ENCODE measurements at regions not wholly inside any gene's neighbourhood (a gene's known extent, or its start where the extent isn't known, plus 50 kb on each side); places are given as distances from the start of the nearest gene placed in this dataset.

DNA sequence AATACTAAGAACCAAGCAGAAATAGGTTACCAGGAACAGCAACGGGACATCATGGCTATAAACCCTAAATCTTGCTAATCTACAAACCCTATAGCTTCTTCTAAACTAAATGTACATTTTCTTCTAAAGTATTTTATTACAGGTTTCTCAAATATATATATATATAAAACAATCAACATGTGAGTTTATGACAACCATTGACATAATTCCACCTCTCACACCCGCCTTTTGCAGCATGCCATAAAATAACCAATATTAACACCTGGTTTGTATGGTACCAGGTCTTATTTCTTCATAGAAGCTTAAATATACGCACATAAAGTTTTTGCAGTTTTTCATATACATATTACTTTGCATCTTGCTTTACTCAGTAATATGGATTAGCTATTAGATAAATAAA is 955.3 kb upstream of the LCORL start:
- Histone ChIP-seq H3K9ac (ENCODE audit: low read depth, low read length, poor library complexity, severe bottlenecking) (no peak overlapping the region), H3K9me3 (ENCODE audit: insufficient read depth, low read depth, low read length) (no peaks in the 10 kb centered on the region), H2AFZ (ENCODE audit: low read length) (no peak overlapping the region), H3K36me3 (ENCODE audit: insufficient read depth, low read length) (no peaks in the 10 kb centered on the region), H3K27me3 (ENCODE audit: insufficient read depth, low read length, poor library complexity, severe bottlenecking) (no peaks in the 10 kb centered on the region), H3K79me2 (ENCODE audit: insufficient read depth, low read length) (no peaks in the 10 kb centered on the region), H3F3A (ENCODE audit: low read depth) (no peaks in the 10 kb centered on the region), H3K4me1 (ENCODE audit: insufficient read depth, low read length, poor library complexity, severe bottlenecking) (no peaks in the 10 kb centered on the region), H3K9me2 (replicated peaks; ENCODE audit: low read depth, low read length) (no peaks in the 10 kb centered on the region), H3K4me3 (ENCODE audit: low read length, poor library complexity, severe bottlenecking) (no peak overlapping the region), H3K4me2 (ENCODE audit: low read depth, low read length, poor library complexity, severe bottlenecking) (no peak overlapping the region), H4K20me1 (ENCODE audit: insufficient read depth, low read length, poor library complexity, severe bottlenecking) (no peaks in the 10 kb centered on the region)
- TF ChIP-seq, protein P1, sequence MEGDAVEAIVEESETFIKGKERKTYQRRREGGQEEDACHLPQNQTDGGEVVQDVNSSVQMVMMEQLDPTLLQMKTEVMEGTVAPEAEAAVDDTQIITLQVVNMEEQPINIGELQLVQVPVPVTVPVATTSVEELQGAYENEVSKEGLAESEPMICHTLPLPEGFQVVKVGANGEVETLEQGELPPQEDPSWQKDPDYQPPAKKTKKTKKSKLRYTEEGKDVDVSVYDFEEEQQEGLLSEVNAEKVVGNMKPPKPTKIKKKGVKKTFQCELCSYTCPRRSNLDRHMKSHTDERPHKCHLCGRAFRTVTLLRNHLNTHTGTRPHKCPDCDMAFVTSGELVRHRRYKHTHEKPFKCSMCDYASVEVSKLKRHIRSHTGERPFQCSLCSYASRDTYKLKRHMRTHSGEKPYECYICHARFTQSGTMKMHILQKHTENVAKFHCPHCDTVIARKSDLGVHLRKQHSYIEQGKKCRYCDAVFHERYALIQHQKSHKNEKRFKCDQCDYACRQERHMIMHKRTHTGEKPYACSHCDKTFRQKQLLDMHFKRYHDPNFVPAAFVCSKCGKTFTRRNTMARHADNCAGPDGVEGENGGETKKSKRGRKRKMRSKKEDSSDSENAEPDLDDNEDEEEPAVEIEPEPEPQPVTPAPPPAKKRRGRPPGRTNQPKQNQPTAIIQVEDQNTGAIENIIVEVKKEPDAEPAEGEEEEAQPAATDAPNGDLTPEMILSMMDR (conservative IDR thresholded peaks at IDR 0.05; ENCODE audit: low read length), result no peak
- no peak for TF ChIP-seq EZH2phosphoT487 (IDR thresholded peaks at IDR 0.05; ENCODE audit: borderline replicate concordance)

GRCh38 chr4:18975916-18976808 is 954.6 kb upstream of the LCORL start:
- Histone ChIP-seq H2AFZ (ENCODE audit: low read length) (no peak overlapping the region), H3K9ac (ENCODE audit: low read depth, low read length, poor library complexity, severe bottlenecking) (no peak overlapping the region), H3K9me3 (ENCODE audit: insufficient read depth, low read depth, low read length) (no peaks in the 10 kb centered on the region), H3K9me2 (replicated peaks; ENCODE audit: low read depth, low read length) (no peaks in the 10 kb centered on the region), H3F3A (ENCODE audit: low read depth) (no peaks in the 10 kb centered on the region), H3K4me2 (ENCODE audit: low read depth, low read length, poor library complexity, severe bottlenecking) (no peak overlapping the region), H3K4me1 (ENCODE audit: insufficient read depth, low read length, poor library complexity, severe bottlenecking) (no peaks in the 10 kb centered on the region), H3K27me3 (ENCODE audit: insufficient read depth, low read length, poor library complexity, severe bottlenecking) (no peaks in the 10 kb centered on the region), H3K36me3 (ENCODE audit: insufficient read depth, low read length) (no peaks in the 10 kb centered on the region), H3K4me3 (ENCODE audit: low read length, poor library complexity, severe bottlenecking) (no peak overlapping the region), H3K79me2 (ENCODE audit: insufficient read depth, low read length) (no peaks in the 10 kb centered on the region), H4K20me1 (ENCODE audit: insufficient read depth, low read length, poor library complexity, severe bottlenecking) (no peaks in the 10 kb centered on the region)
- TF ChIP-seq, protein P1 (conservative IDR thresholded peaks at IDR 0.05; ENCODE audit: low read length), result no peak
- TF ChIP-seq EZH2phosphoT487 (IDR thresholded peaks at IDR 0.05; ENCODE audit: borderline replicate concordance), result no peak

DNA sequence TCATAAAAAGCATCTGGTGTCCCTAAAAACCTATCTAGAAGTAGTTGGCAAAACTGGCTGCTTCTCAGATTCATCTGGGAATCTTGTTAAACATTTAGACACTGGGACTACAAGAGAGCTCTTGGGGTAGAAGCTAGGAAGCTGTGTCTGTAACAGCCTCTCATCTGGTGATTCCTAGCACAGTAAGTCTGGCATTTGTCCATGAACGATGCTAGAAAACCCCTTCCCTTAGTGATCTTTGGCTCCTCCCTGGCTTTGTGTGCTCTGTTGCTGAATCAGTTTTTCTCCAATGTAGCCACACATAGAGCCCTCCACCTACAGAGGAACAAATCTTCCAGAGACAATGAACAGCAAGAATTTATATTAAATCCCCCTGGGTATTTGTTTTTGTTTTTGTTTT is 951.7 kb upstream of the LCORL start:
- no peak overlapping the region for H3K4me2 ChIP-seq (ENCODE audit: low read depth, low read length, poor library complexity, severe bottlenecking)
- H3F3A ChIP-seq (ENCODE audit: low read depth), result no peaks in the 10 kb centered on the region
- no peaks in the 10 kb centered on the region for H3K9me3 ChIP-seq (ENCODE audit: insufficient read depth, low read depth, low read length)
- H4K20me1 ChIP-seq (ENCODE audit: insufficient read depth, low read length, poor library complexity, severe bottlenecking), result no peaks in the 10 kb centered on the region
- no peak overlapping the region for H3K4me3 ChIP-seq (ENCODE audit: low read length, poor library complexity, severe bottlenecking)
- no peaks in the 10 kb centered on the region for H3K9me2 ChIP-seq (replicated peaks; ENCODE audit: low read depth, low read length)
- TF ChIP-seq EZH2phosphoT487 (IDR thresholded peaks at IDR 0.05; ENCODE audit: borderline replicate concordance), result no peak
- TF ChIP-seq, protein P1 (conservative IDR thresholded peaks at IDR 0.05; ENCODE audit: low read length), result no peak
- no peaks in the 10 kb centered on the region for H3K4me1 ChIP-seq (ENCODE audit: insufficient read depth, low read length, poor library complexity, severe bottlenecking)
- H3K9ac ChIP-seq (ENCODE audit: low read depth, low read length, poor library complexity, severe bottlenecking), result no peak overlapping the region
- no peaks in the 10 kb centered on the region for H3K27me3 ChIP-seq (ENCODE audit: insufficient read depth, low read length, poor library complexity, severe bottlenecking)
- no peak overlapping the region for H2AFZ ChIP-seq (ENCODE audit: low read length)
- no peaks in the 10 kb centered on the region for H3K36me3 ChIP-seq (ENCODE audit: insufficient read depth, low read length)
- H3K79me2 ChIP-seq (ENCODE audit: insufficient read depth, low read length), result no peaks in the 10 kb centered on the region

All from Loucy (cell line).